Right ventricle myocardium inferior (tissue), 1 donor: ENCODE measurements at regions not wholly inside any gene's neighbourhood (a gene's known extent, or its start where the extent isn't known, plus 50 kb on each side); places are given as distances from the start of the nearest gene placed in this dataset.

ENCODE experiments used
- ATAC-seq: fragments of 200-7000 bp; cut with Tn5 transposase; one replicate; pipeline ENCODE4 v1.9.1; 2020; ENCODE audit warnings: mild to moderate bottlenecking, moderate library complexity
- DNase-seq: peaks from one replicate; pipeline ENCODE4 v3.0.0; 2021; ENCODE audit errors: missing footprints
- intact Hi-C: fragments of 100-400 bp; cut with DNase I; formaldehyde crosslinking; loops from one replicate; pipeline ENCODE4 v1.11.0; 2022
- donor health status: DM: no; HTN: yes; CAD: no; lungs with severe emphysema.

DNA sequence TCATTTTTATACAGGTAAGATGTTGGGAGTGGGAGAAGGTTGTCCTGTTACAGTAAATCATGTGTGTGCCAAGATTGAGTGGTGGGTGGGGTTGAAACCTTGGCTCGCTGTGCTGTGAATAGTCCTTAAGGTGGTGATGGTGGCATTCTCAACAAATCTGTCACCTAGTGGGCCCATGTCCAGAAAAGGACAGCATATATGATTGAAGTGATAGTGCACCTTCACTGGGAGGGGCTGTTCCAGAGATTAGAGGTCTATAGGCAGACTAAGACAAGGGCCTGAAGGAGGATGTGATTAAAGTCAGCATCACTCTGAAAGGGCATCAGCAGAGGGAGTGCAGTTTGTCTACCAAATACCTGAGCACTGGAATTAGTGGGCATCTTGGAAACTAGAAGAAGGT is 374.2 kb upstream of the C2CD4B start:
- intact Hi-C loops, result no loop called here
- ATAC-seq, result no peak
- no peak for DNase-seq

DNA sequence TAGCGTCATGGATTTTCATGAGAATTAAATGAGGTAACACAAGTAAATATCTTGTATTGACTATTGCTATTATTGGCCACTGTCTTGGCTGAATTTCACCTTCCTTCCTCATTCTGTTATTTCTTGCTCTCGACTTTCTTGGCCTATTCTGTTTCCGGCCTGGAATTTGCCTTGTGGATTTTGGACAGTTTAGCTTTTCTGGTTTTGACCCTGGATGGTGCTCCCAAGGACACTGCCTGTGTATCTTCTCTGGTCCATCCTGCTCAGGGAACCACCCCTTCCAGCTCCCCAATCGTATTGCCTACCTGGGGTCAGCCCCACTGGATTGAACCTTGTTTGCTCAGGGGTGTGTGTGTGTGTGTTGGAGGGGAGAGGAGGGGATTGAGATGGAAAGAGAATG is 376.2 kb upstream of the C2CD4B start:
- intact Hi-C loops, result no loop called here
- ATAC-seq (no peak), DNase-seq (no peak)

DNA sequence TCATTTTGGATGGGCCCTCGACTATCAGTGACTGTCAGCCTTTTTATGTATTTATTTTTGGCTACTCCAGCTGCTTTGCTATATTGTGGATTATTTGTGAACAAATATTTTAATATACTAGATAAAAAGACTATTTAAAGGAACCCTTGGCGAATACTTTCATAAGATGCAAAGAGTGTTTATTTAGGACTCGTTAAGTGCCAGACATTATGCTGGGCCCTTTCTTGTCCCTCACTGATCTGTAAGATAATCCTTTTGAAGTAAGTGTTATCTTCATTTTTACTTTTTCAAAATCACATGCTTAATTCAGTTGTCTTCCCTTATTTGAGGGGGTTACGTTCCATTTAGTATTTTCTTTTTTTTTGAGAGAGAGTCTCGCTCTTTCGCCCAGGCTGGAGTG is 376.8 kb upstream of the C2CD4B start:
- intact Hi-C loops, result no loop called here
- DNase-seq, result no peak
- no peak for ATAC-seq

DNA sequence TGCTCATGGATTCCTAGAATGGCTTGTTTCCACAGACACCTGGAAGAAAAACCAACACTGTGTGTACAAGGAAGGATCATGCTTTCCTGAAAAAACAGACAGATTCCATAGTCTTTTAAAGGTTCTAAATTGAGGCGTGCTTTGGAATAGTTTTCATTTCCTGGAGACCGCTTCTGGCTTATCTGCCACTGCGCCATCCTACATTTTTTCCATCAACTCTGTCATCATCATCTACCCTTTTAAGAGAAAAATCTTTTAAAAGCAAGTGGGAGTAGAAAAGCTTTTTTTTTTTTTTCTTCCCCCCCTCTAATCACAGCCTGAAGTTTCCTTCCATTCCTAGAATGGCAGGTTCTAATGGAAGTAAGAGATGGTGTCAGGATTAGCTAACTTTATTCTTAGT is 379.4 kb upstream of the C2CD4B start:
- intact Hi-C loops, result no loop called here

DNA sequence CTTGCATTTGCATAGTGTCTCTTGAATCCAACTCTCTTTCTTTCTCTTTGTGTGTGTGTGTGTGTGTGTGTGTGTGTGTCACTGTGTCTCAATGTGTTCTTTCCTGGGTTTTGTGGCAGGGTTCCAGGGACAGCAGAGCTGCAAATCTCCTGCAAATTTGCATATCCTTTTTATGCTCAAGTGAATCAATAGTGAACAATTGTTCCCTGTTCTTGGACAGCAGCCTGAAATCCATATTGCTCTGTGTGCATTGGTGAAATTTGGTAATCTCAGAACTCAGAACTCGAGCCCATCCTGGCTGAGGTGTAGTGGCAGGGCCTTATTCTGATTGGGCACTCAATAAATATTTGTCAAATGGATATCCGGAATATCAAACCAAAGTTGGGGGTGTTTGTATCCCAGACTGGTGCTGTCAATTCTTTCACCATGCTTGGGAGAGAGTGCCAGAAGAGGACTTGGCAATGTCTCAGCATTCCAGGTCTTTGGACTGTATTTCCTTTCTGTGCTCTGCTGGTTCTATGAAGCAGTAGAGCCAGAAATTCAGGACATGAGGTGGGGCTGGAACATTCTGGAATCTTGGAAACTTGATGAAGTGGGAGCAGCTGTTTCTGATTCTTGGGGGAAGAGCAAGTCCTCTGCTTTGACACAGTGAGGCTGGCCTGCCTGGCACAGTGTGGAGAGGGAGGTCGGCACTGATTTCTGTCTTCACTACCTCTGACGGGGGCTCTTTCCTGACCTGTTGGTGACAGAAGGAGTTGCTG is 380.6 kb upstream of the C2CD4B start:
- ATAC-seq (peak; percentile 77), DNase-seq (no peak)
- intact Hi-C loops, result loop anchor here (5.0 kb wide), 2 partner anchors 73 to 153 kb away; partner anchors contain the start of gene TLN2

More for the DNA sequence above, 379.4 kb upstream of the C2CD4B start:
- DNase-seq (no peak), ATAC-seq (no peak)

DNA sequence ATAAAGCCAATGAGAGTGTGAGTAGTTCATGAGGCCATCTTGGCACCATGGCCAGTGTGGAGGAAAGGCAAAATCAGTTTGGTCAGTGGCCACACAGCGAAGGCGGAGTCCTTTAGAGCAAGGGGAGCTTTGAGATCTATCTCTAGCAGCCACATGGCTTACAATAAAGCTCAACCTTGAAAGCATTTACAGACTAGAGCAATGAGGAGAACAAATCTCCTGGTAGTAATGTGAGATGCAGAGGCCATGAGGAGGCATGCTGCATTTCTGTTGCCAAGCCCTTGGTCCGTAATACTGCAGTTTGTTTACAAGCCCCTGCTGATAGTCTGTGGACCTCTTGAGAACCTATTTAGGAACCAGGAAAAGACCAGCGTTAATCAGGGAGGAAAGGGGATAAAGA is 381.5 kb upstream of the C2CD4B start:
- intact Hi-C loops, result loop anchor here (5.0 kb wide), 2 partner anchors 74 to 154 kb away; partner anchors contain the start of gene TLN2
- DNase-seq, result no peak
- no peak for ATAC-seq

DNA sequence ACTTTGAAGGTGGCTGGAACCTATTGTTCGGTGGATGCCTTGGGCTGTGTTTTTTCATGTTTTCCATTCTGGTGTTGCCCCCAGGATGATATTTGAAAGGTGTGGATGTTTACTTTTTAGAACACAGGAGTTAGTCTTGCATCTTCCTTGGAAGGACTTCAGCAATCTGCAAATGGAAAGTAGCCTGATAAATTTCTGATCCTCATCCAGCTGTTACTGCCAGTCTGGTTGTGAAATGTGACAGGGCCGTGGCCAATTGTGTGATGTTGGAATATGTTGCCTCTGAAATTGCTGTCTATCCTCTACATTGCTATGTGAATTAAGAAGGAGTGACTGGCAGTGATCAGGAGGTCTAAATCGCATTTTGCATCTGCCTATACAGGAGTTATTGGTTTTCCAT is 382.5 kb upstream of the C2CD4B start:
- intact Hi-C loops, result loop anchor here (5.0 kb wide), 2 partner anchors 75 to 155 kb away; partner anchors contain the start of gene TLN2
- peak; percentile 32 for ATAC-seq
- DNase-seq, result no peak

DNA sequence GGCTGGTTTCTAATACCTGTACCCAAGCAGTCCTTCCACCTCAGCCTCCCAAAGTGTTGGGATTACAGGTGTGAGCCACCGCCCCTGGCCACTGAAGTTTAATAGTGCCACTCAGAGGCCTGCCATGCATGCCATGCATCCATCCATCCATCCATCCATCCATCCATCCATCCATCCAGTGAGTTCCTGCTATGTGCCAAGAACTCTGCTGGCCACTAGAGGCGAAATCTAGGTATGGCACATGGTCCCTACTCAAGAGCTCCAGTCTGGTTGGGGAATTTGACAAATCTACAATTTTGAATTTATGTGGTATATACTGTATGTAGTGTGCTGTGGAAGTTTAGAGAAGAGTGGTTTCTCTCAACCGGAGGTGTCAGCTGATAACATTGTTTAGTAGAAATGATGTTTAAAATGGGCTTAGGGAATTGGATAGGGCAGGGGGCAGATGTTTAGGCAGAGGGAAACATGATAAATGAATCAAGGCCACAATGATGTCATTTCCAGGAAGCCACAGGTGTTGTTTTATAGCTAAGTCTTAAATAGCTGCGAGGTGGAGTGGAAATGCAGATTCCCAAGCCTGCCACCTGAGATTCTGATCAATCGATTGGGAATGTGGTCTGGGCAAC is 384.4 kb upstream of the C2CD4B start:
- DNase-seq (no peak), ATAC-seq (no peak)
- intact Hi-C loops, result loop anchor here (5.0 kb wide), 2 partner anchors 77 to 157 kb away; partner anchors contain the start of gene TLN2

DNA sequence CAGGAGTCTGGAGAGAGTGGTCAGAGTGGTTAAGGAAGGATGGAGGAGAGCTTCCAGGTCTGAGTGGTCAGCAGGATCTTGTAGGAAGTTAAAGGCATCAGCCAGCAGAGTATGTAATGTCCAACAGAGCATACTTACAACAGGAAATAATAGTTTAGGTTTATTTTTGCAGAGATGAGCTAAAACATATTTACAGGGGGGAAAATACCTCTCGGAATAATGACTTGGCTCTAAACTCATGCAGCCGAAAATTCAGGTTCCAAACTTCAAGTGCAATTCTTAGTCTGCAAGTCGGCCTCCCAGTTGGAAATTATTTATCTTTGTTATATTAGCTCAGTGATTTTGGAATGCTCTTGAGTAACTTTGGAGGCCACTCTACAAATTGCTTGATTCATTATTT is 385.0 kb upstream of the C2CD4B start:
- DNase-seq (no peak), ATAC-seq (no peak)
- intact Hi-C loops, result no loop called here

DNA sequence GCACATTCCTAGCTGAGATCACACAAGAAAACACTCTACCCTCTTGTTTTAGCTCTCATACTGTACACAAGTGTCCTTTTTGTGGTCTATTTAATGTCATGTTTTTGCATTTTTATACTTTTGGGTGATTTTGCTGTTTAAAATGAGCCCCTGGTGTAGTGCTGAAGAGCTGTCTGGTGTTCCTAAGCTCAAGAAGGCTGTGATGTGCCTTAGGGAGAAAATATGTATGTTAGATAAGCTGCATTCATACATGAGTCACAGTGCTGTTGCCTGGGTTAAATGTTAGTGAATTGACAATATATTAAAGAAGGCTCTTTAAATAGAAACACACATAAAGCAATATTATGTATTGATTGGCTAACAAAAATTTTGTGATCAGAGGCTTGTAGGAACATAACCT is 387.4 kb upstream of the C2CD4B start:
- intact Hi-C loops, result no loop called here
- DNase-seq, result no peak
- ATAC-seq, result no peak

DNA sequence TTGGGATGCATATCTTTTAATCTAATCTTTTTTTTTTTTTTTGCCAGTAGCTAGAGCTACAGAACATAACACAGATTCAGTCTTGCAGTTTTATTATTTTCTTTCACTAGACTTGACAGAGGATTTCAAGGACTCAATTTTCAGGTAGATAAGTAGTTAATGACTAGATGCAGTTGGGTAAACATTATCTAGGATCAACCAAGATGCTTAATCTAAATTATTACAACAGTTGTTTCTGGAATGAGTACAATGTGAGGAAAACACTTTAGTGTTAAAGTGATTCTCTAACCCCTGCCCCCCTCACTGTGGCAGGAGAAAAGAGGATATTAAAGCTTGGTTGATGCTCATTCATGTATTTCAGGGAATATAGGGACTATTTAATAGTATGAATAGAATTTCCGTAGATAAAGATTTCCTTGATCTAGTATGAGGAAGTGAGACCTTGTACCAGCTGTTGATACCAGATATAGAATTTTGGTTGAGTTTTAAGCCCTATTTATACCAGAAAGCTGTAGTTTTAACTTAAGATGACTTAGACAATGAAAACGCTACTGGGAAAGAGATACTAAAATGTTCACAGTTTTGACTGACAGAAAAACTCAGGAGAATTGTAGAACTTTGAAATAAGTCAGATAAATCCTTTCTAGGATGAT is 389.0 kb upstream of the C2CD4B start:
- intact Hi-C loops, result no loop called here
- DNase-seq (no peak), ATAC-seq (no peak)

DNA sequence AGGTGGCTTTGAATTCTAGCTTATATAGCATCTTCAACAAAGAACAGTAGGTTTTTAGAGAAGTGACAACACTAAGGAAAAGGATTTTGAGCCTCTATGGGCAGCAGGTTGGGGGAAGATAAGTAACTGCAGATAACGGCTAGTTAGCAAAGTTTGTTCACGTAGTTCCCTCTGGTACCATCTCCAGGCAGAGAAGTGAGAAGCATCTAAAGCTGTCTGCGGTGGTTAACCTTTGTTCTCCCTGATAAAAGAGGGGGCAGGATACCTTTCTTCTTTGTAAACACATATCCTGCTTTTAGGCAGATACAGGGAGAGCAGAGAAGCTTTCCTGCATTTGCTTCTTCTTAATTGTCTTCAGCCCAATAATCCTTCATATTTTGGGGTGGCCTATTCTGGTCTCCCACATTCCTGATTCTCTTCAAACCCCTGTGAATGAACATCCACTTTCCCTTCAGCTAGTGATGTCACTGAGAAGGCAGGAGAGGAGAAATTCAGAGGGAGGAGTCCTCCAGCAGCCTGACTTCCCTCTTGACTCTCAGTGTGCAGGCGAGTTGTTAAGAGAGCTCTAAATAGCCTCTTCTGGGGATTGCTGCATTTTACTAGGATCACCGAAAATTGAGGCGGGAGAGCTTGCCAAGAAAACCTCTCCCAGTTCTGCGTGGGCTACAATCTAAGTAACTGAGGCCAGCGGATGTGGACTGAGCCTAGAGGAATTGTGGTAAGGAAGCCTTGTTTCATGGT is 393.7 kb upstream of the C2CD4B start:
- intact Hi-C loops, result no loop called here
- ATAC-seq, result peak; percentile 90
- DNase-seq, result no peak

DNA sequence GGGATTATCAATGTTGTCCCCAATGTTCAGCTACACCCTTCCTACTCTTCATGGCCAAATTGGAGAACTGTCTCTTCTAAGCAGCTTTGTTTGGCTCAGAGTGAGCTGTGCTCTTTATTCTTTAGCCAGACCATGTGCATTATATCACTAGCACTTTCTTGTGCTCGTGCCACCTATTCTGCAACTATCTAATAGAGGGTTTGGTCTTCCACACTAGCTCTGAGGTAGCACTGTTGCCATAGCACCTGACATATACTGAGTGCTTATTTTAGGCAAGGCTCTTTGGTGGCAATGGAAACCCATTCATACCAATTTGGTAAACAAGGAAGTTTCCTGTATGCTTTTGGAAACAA is 394.3 kb upstream of the C2CD4B start:
- peak; percentile 61 for ATAC-seq
- intact Hi-C loops, result no loop called here
- no peak for DNase-seq

DNA sequence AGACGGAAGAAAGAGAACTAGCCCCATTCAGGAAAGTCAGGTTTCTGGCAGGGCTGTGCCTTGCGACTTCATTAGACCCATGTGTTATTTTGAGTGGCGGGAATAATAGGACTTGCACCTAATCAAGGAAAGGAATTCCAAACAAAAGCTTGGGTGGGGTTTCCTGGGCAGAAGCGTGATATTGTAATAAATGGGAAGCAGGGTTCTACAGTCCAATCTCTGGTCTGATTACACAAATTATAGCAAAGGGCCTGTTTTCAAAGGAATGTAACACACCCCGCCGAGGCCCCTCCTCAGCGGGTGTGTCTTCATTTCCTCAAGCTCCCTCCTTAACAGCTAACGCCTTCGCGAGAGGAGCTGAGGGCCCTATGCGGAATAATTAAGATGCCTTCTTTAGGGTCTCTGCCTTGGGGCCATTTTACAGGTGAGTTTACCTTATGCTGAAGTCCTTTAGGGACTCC is 396.0 kb upstream of the C2CD4B start:
- ATAC-seq (no peak), DNase-seq (no peak)
- intact Hi-C loops, result loop anchor here (5.0 kb wide), 1 partner anchor 169 kb away; the partner anchor contains the start of gene TLN2

DNA sequence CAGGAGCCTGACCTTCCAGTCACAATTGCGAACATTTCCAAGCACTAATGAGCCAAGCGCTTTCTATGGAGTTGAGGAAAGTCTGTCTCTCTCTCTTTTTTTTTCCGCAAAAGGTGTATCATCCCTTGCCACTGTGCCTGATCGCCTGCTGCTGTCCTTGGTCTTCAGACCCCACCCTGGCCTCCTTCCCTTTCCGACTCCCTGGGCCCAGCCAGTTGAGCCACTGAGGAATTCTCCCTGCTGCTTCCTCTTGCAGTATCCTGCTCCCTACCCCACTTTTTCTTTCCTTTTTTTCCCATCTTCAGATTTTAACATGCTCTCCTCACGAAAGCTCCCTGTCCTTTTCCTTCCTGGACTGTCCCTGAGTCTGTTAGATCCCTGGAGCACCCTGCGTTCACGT is 396.5 kb upstream of the C2CD4B start:
- ATAC-seq, result no peak
- intact Hi-C loops, result loop anchor here (5.0 kb wide), 1 partner anchor 169 kb away; the partner anchor contains the start of gene TLN2

DNA sequence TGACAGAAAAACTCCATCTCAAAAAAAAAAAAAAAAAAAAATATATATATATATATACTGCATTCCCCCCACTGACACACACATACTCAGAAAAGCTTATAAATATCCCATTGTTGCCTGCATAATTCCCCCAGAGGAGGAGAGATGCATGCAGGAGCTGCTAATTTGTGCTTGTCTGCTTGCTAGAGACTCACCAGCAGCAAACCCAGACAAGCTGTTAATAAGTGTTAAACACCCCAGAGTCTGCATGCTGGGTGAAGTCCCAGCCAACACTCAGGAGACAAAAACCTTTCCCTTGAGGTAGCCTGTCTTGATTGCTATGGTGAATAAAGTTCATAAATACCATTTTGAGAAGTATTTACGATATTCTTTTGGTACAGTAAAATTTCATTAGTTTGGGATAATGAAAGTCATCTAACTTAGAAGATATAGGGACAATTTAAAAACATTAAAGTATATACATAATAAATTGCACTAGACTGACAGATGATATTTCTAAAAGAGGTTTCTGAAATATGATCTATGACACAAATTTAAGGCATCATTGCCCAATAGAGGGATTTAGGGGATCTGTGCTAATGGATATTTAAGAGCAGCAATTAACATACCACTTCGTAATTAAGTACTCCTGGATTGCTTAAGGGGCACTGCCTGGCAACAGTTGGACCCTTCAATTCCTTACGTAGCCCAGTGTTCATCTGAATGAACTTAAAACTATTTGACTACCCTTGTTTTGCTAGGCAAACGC is 400.0 kb upstream of the C2CD4B start:
- intact Hi-C loops, result loop anchor here (5.0 kb wide), 1 partner anchor 173 kb away; the partner anchor contains the start of gene TLN2
- DNase-seq (no peak), ATAC-seq (no peak)

More for the DNA sequence above, 396.5 kb upstream of the C2CD4B start:
- no peak for DNase-seq

DNA sequence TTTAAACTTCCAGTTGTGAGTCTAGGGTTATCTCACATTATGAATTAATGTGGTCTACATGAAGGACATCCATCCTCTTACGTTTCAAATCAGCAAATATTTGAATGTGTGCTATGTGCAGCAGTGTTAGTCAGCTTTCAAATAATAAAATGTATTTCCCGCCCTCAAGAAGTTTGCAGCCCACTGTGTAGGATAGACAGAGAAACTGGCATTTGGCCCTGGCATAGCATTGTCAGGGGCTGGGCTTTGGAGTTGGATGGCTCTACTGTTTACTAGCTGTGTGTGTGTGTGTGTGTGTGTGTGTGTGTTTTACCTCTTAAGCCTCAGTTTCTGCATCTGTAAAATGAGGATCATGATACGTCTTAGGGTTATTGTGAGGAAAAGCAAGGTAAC is 400.5 kb upstream of the C2CD4B start:
- intact Hi-C loops, result no loop called here
- DNase-seq (no peak), ATAC-seq (no peak)

DNA sequence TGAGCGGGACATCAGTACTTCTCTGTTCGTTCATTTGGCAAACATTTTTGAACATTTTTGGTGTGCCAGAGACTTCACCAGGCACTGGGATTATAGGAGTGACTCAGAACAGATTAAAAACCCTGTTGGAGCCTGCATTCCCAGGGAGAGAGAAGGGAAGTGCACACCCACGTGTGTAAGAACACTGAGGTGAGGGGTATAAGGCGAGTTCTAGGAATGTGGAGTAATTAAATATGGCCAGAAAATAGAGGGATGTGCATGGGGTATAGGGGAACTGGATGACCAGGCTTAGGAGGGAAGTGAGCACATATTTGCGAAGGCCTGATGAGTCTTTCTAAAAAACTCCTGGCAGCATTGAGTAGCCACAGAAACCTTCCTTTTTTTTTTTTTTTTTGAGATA is 401.2 kb upstream of the C2CD4B start:
- no peak for DNase-seq
- ATAC-seq, result no peak
- intact Hi-C loops, result no loop called here
